Amygdala (tissue), 56 donors: ENCODE measurements at regions not wholly inside any gene's neighbourhood (a gene's known extent, or its start where the extent isn't known, plus 50 kb on each side); places are given as distances from the start of the nearest gene placed in this dataset.

Experiments used
- DNase-seq, 56 donors: peaks; one replicate each; lab custom pipeline; 2025; lab: John Stamatoyannopoulos, UW

DNA sequence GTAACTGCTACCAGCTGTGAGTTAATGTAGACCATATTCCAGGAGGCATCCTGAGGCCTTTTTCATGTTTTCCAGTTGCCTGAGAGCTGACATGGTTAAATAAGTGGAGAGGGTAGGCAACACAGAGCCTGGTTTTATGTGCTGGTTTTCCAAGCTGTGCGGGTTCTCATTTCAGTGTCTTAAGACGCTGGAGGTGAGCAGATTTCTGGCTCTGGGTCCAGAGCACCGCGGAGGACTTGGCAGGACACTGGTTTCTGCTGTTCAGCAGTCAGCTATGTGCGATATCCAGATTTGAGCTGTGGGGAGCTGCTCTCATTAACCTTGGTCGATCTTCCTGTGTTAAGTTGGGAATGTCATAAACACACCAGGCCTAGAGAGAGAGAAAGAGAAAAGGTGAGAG is 680.8 kb downstream of the BCL11B start:
- no peak for DNase-seq

GRCh38 chr14:98592611-98593170 is 679.3 kb downstream of the BCL11B start:
- peak in 1 of 56 donors; percentile 39 for DNase-seq

- DNase-seq: peak in 55 of 56 donors; percentile 17 to 96 (median 85)
Observed at GRCh38 chr14:98593361-98593761, 678.6 kb downstream of the BCL11B start.

DNA sequence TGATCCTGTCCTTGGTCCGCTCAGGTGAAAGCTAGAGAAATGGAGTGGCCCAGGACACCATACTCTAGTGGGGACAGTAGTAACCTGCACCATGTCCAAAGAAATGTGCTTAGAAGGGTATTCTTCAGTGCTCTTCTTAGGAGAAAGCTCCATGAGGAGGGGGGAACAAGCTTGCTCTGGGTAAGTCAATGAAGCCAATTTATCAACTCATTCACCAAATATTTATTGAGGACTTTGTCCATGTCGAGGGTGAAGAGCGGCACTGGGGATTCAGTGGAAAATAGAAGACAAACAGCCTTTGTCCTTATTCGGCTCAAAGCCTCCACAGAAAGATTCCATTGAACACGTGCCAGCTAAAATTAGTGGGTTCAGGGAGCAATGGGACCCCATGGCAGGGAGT is 677.8 kb downstream of the BCL11B start:
- DNase-seq: peak in 4 of 56 donors; percentile 6 to 12 (median 8)

- DNase-seq: no peak
Observed at GRCh38 chr14:98598576-98598975, 673.4 kb downstream of the BCL11B start.

- no peak for DNase-seq
Observed at GRCh38 chr14:98599082-98599481, 672.9 kb downstream of the BCL11B start.

DNA sequence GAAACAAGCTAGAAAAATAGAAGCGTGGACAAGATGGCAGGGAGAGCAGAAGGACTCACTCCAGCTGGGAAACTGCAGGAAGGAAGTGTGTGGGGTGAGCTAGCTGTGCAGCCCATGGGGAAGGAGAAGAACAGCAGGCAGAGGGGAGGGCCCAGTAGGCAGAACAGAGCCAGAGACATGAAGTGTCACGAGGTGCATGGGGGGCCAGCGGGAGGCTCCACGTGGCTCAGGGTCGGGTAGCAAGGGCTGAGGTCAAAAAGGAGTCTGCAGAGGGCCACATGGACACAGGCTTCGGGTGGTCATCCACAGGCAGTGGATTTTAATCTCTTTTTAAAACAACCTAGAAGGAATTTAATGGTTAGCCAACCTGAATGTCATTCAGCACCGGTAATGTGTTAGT is 669.0 kb downstream of the BCL11B start:
- DNase-seq: no peak

- no peak for DNase-seq
Observed at GRCh38 chr14:98605043-98605442, 667.0 kb downstream of the BCL11B start.

GRCh38 chr14:98606041-98606640 is 665.9 kb downstream of the BCL11B start:
- no peak for DNase-seq

GRCh38 chr14:98606816-98607215 is 665.2 kb downstream of the BCL11B start:
- no peak for DNase-seq

GRCh38 chr14:98607341-98607910 is 664.6 kb downstream of the BCL11B start:
- DNase-seq: no peak

- DNase-seq: no peak
Observed at GRCh38 chr14:98608071-98609060, 663.6 kb downstream of the BCL11B start.

GRCh38 chr14:98612434-98613200 is 659.4 kb downstream of the BCL11B start:
- DNase-seq: no peak

DNA sequence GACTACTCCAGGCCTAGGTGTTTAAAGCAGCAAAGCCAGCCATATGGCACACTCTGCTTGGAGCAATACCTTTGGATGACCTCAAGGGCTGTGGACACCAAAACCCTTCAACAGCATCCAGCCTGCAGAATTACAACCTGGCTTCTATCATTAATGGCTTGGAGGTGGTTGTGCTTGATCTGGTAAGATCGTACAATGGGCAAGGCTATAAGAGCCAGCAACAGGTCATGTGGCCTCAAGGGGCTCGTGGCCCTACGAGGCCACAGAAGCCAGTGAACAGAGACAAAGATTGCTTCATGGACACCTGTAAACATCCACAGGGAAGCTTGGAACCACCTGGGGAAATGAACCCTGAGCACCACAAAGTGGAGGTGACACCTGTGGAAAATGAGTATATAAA is 657.3 kb downstream of the BCL11B start:
- DNase-seq: no peak

- DNase-seq: no peak
Observed at GRCh38 chr14:98622208-98623051, 649.6 kb downstream of the BCL11B start.

DNA sequence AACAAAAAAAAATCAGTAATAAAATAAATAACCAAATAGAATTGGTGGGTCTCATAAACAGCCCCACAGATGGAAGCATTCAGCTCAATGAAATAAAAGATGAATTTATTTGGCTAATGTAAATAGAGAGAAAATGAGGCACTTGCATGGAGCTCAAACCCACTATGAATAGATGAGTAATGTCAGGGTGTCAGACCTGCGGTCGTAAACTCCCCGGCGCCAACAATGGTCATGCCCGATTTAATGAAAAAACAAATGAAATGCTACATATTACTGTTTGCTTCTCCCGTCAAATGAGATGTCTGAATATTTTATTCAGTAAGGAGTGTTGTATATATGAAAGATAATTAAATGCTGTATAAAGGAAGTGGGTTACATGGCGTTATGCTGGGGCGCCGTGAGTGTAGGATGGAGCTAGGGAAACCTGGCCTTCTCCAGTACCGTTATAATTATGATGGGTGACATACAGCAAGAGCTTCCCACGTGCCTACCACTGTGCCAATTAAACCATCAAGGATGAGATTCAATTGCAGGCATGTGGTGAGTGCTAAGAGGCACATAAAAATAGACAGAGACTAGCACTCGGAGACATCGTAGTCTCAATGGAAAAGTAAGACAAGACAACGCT is 648.1 kb downstream of the BCL11B start:
- DNase-seq: no peak

- DNase-seq: peak in 52 of 56 donors; percentile 4 to 89 (median 58)
Observed at GRCh38 chr14:98633380-98633779, 638.6 kb downstream of the BCL11B start.

GRCh38 chr14:98634043-98634820 is 637.8 kb downstream of the BCL11B start:
- DNase-seq: no peak
